Subcutaneous abdominal adipose tissue (tissue), 5 donors: ENCODE measurements at regions not wholly inside any gene's neighbourhood (a gene's known extent, or its start where the extent isn't known, plus 50 kb on each side); places are given as distances from the start of the nearest gene placed in this dataset.

Experiments used
- H3K27ac ChIP-seq: one replicate; pipeline ENCODE4 v1.7.0; 2013; ENCODE audit warnings: low read depth, mild to moderate bottlenecking, inconsistent platforms, low read length, moderate library complexity
- H3K27me3 ChIP-seq, 5 donors: one replicate each; pipeline ENCODE4 v1.7.0; 2013; ENCODE audit warnings: low read length in 5 of 5, inconsistent platforms in 1 of 5; ENCODE audit not compliant: control insufficient read depth in 5 of 5, insufficient read depth in 4 of 5
- H3K36me3 ChIP-seq, 5 donors: one replicate each; pipeline ENCODE4 v1.7.0; 2013; ENCODE audit warnings: low read length in 5 of 5; ENCODE audit not compliant: control insufficient read depth in 5 of 5, insufficient read depth in 5 of 5
- H3K4me1 ChIP-seq, 5 donors: one replicate each; pipeline ENCODE4 v1.7.0; 2013; ENCODE audit warnings: low read length in 5 of 5, mild to moderate bottlenecking in 3 of 5, moderate library complexity in 1 of 5; ENCODE audit not compliant: control insufficient read depth in 5 of 5, insufficient read depth in 5 of 5
- H3K4me3 ChIP-seq, 5 donors: one replicate each; pipeline ENCODE4 v1.7.0; 2013; ENCODE audit warnings: low read length in 5 of 5, low read depth in 1 of 5
- H3K9ac ChIP-seq, 5 donors: one replicate each; pipeline ENCODE4 v1.7.0; 2013; ENCODE audit warnings: low read length in 5 of 5, mild to moderate bottlenecking in 4 of 5, moderate library complexity in 3 of 5
- H3K9me3 ChIP-seq, 5 donors: one replicate each; pipeline ENCODE4 v1.7.0; 2013; ENCODE audit warnings: low read length in 5 of 5; ENCODE audit not compliant: control insufficient read depth in 5 of 5
- donor health status: healthy.
- donor health status: healthy.
- donor health status: healthy.
- donor health status: healthy.
- donor health status: healthy.

GRCh38 chr5:88941581-88941980 is 58.6 kb upstream of the MEF2C start:
- peaks cover 0 to 10% (median 2%) of the 10 kb centered on the region in 5 donors for H3K4me1 ChIP-seq
- no peaks in the 10 kb centered on the region for H3K9me3 ChIP-seq
- no peaks in the 10 kb centered on the region for H3K36me3 ChIP-seq
- no peak overlapping the region for H3K4me3 ChIP-seq
- no peak overlapping the region for H3K9ac ChIP-seq
- H3K27ac ChIP-seq, result no peak overlapping the region
- no peaks in the 10 kb centered on the region for H3K27me3 ChIP-seq

GRCh38 chr5:88940713-88941112 is 57.7 kb upstream of the MEF2C start:
- H3K27ac ChIP-seq, result no peak overlapping the region
- H3K27me3 ChIP-seq, result no peaks in the 10 kb centered on the region
- H3K4me1 ChIP-seq, result peaks cover 0 to 10% (median 2%) of the 10 kb centered on the region in 5 donors
- no peaks in the 10 kb centered on the region for H3K36me3 ChIP-seq
- H3K9ac ChIP-seq, result no peak overlapping the region
- H3K9me3 ChIP-seq, result no peaks in the 10 kb centered on the region
- no peak overlapping the region for H3K4me3 ChIP-seq

DNA sequence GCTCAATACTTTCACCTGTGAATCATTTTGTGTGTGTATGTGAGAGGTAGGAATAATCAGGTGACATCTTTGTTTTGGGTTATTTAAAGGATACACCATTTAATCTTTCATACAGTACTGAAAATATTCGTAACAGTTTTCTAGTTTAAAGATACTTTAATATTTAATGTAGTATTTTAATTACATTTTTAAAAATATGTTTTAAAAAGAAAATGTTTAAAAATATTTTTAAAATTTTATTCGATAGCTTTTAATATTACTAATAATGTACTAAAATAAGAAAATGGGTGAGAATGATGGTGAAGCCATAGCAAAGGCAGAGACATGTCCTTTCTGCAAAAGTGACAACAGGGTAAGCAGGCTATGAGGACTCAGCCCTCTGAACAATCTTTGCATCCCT is 56.3 kb upstream of the MEF2C start:
- Histone ChIP-seq H3K27ac (no peak overlapping the region), H3K36me3 (no peaks in the 10 kb centered on the region), H3K4me3 (no peak overlapping the region), H3K9me3 (no peaks in the 10 kb centered on the region), H3K27me3 (no peaks in the 10 kb centered on the region), H3K4me1 (peaks cover 0 to 10% (median 2%) of the 10 kb centered on the region in 5 donors), H3K9ac (no peak overlapping the region)

DNA sequence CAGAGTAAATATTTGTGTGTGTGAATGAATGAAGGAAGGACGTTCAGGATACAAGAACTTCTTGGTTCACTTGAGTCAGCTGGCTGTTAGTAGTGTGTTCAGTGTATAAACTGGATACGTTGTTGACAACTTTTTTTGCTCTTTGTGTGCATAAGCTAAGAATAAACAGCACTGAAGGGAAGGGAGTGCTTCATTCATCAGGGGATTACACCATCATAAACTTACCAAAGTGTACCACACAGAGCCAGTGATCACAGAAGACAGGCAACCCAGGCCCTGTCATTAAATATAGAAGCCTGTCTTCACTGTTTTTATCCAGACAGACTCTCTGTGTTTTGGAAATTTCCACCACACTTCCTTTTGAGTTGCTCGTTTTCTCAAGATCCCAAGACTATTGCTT is 55.5 kb upstream of the MEF2C start:
- Histone ChIP-seq H3K27me3 (no peaks in the 10 kb centered on the region), H3K4me1 (peaks cover 0 to 10% (median 2%) of the 10 kb centered on the region in 5 donors), H3K9ac (no peak overlapping the region), H3K36me3 (no peaks in the 10 kb centered on the region), H3K27ac (no peak overlapping the region), H3K4me3 (no peak overlapping the region), H3K9me3 (no peaks in the 10 kb centered on the region)

- no peak overlapping the region for H3K9ac ChIP-seq
- peaks cover 0 to 9% (median under 1%) of the 10 kb centered on the region in 5 donors for H3K4me1 ChIP-seq
- H3K36me3 ChIP-seq, result no peaks in the 10 kb centered on the region
- no peaks in the 10 kb centered on the region for H3K27me3 ChIP-seq
- no peaks in the 10 kb centered on the region for H3K9me3 ChIP-seq
- no peak overlapping the region for H3K4me3 ChIP-seq
- H3K27ac ChIP-seq, result no peak overlapping the region
These were observed 54.4 kb upstream of the MEF2C start for GRCh38 chr5:88937406-88937805.

GRCh38 chr5:88934439-88934838 is 51.5 kb upstream of the MEF2C start:
- Histone ChIP-seq H3K4me3 (no peak overlapping the region), H3K27ac (no peak overlapping the region), H3K9me3 (no peaks in the 10 kb centered on the region), H3K4me1 (peaks cover 0 to 4% (median 0%) of the 10 kb centered on the region in 5 donors), H3K36me3 (no peaks in the 10 kb centered on the region), H3K27me3 (no peaks in the 10 kb centered on the region), H3K9ac (no peak overlapping the region)
